T-helper 1 cell treated with Interleukin-12 subunit alpha and Interleukin-12 subunit beta and Interleukin-4 antibody, amounts not matched to agents 30 μg/mL and 1 μg/mL, for 36 hours (primary cell): ENCODE measurements at regions not wholly inside any gene's neighbourhood (a gene's known extent, or its start where the extent isn't known, plus 50 kb on each side); places are given as distances from the start of the nearest gene placed in this dataset.

ENCODE experiments used
- H3K27ac Mint-ChIP-seq: one replicate; pipeline ENCODE4 v1.8.0; 2021; ENCODE audit warnings: mild to moderate bottlenecking, mixed read lengths
- H3K27me3 Mint-ChIP-seq: one replicate; pipeline ENCODE4 v1.8.0; 2021; ENCODE audit warnings: low read depth, mixed read lengths
- H3K36me3 Mint-ChIP-seq: one replicate; pipeline ENCODE4 v1.8.0; 2021; ENCODE audit warnings: low read depth, mixed read lengths
- H3K4me1 Mint-ChIP-seq: one replicate; pipeline ENCODE4 v1.8.0; 2021; ENCODE audit warnings: low read depth, mixed read lengths
- H3K4me3 Mint-ChIP-seq: one replicate; pipeline ENCODE4 v1.8.0; 2021; ENCODE audit warnings: mild to moderate bottlenecking, moderate library complexity, mixed read lengths
- H3K9me3 Mint-ChIP-seq: one replicate; pipeline ENCODE4 v1.8.0; 2021; ENCODE audit warnings: mixed read lengths

DNA sequence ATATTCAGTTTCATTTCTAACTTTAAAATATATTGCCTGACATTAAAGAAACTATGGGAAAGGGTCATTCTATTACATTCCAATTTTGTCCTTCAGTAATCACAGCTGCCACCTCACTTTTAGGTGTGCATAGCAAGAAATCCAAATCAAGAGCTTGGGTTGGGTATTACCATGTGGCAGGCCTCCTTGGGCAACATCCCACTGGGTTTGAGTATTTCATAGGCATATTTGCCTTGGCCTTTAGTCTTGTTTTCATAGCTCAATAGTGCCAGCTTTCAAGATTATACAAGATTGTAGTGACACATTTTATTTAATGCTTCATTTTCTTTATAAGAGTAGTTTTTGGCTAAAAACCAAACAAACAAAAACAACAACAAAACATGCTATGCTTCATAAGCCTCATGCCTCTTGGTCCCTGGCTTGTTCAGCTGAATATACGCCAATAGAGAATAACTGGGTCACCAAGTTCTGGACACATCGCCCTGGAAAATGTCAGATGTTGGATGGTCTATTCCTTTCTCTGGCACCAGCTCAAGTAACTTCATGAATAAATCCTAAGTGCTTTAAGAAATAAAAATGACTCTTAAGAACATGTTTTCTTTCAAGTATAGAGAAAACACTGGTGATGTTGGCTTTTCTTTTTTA, 167.4 kb upstream of the STARD13 start:
- no peaks in the 10 kb centered on the region for H3K27me3 Mint-ChIP-seq
- no peaks in the 10 kb centered on the region for H3K36me3 Mint-ChIP-seq
- no peak overlapping the region for H3K4me3 Mint-ChIP-seq
- H3K27ac Mint-ChIP-seq = no peak overlapping the region
- H3K4me1 Mint-ChIP-seq = no peaks in the 10 kb centered on the region
- no peaks in the 10 kb centered on the region for H3K9me3 Mint-ChIP-seq

DNA sequence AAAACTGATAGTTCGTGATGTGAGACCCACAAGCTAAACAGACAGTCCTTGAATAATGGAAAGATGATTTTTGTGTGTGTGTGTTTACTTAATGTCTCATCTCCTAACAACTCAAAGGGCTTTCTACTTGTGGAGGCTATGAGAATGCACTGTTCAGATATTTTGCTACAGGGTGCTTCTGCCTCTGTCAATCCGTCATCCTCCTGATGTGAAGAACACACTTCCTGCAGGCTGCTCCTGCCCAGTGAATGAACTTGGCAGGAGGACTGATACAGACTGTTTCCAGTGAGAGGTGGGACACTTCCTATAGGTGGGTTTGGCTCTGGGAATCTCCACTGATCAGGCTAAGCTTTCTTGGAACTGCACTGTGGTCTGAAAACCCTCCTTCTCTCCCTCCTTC, 168.4 kb upstream of the STARD13 start:
- Mint-ChIP-seq H3K27me3 (no peaks in the 10 kb centered on the region), H3K36me3 (no peaks in the 10 kb centered on the region), H3K4me1 (no peaks in the 10 kb centered on the region), H3K9me3 (no peaks in the 10 kb centered on the region), H3K4me3 (no peak overlapping the region), H3K27ac (no peak overlapping the region)

DNA sequence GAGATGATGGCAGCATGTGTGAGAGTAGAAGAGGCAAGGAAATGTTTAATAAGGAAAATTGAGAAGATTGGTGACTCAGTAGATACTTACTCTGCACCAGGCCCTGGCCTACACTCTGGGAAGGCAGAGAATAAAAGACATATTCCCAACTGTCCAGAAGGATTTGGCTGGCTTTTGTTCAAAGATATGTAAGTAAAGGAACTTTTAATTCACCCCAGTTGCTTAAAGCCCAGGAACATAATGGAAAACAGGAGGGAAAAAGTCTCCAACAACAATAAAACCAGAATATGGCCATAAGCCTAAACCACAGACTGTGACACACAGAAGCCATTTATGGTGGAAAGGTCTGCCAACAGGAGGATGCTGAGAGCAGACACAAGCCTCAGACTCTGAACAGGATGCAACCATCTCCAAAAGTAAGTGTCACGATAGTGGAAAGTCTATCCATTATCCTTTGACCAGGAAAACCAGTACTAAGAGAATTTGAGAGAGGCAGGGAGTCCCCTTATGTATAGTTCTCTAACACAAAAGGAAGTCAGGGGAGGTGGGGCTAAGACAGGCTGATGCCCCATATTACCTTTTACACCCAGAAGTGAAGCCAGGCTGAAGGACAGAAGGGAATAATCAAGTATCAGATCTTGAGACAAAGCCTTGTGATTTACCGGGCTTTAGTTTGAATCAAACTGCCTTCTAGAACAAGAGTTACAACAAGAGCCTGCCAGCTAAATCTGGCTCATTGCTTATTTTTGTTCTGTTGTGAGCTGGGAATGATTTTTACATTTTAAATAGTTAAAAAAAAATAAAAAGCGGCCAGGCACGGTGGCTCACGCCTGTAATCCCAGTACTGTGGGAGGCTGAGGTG, 169.5 kb upstream of the STARD13 start:
- H3K9me3 Mint-ChIP-seq = peaks cover 3% of the 10 kb centered on the region
- H3K4me1 Mint-ChIP-seq = no peaks in the 10 kb centered on the region
- H3K27ac Mint-ChIP-seq = no peak overlapping the region
- H3K27me3 Mint-ChIP-seq = no peaks in the 10 kb centered on the region
- no peaks in the 10 kb centered on the region for H3K36me3 Mint-ChIP-seq
- no peak overlapping the region for H3K4me3 Mint-ChIP-seq

DNA sequence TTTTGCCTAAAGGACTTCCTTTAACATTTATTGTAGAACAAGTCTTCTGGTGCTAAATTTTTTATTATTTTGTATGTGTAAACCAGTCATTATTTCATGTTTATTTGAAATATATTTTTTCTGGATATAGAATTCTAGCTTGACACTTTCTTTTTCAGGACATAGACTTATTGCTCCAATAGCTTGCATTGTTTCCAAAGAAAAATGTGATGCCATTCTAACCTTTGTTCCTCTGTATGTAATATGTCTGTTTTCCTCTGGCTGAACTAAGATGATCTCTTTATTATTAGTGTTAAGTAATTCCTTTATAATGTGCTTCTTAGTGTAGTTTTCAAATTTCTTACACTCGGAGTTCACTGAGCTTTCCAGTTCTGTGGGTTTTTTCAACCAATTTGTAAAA, 174.1 kb upstream of the STARD13 start:
- Mint-ChIP-seq H3K4me3 (no peak overlapping the region), H3K9me3 (peaks cover 3% of the 10 kb centered on the region), H3K36me3 (no peaks in the 10 kb centered on the region), H3K27ac (no peak overlapping the region), H3K27me3 (no peaks in the 10 kb centered on the region), H3K4me1 (no peaks in the 10 kb centered on the region)

DNA sequence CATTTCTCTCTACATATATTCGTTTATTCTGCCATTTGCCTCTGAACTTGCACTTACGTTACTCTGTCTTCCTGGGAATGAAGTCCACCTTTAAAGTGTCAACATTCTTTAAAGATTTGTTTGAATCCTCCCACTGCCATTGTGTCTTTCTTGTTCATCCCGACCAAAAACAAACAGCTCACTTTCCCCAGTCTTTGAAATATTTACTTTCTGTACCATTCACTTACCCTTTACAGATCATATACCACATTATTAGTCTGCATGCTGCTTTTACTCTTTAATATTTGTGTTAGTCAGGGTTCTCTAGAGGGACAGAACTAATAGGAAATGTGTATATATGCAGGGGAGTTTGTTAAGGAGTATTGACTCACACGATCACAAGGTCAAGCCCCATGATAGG, 176.6 kb upstream of the STARD13 start:
- Mint-ChIP-seq H3K27ac (no peak overlapping the region), H3K4me3 (no peak overlapping the region), H3K36me3 (no peaks in the 10 kb centered on the region), H3K4me1 (no peaks in the 10 kb centered on the region), H3K9me3 (peaks cover 3% of the 10 kb centered on the region), H3K27me3 (no peaks in the 10 kb centered on the region)

DNA sequence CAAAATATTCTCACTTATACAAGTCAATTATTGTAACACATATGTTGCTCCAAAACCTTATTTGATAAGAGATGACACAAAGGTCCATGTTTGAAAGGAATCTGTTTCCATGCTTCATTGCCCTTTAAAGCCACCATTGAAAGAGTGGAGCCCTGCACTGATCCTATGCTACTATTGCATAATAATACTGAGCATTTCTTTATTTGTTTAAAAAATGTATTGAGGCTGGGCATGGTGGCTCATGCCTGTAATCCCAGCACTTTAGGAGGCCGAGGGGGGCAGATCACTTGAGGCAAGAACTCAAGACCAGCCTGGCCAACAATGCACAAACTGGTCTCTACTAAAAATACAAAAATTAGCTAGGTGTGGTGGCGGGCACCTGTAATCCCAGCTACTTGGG, 178.8 kb upstream of the STARD13 start:
- Mint-ChIP-seq H3K36me3 (no peaks in the 10 kb centered on the region), H3K9me3 (peaks cover 1% of the 10 kb centered on the region), H3K4me1 (no peaks in the 10 kb centered on the region), H3K27me3 (no peaks in the 10 kb centered on the region), H3K27ac (no peak overlapping the region), H3K4me3 (no peak overlapping the region)

DNA sequence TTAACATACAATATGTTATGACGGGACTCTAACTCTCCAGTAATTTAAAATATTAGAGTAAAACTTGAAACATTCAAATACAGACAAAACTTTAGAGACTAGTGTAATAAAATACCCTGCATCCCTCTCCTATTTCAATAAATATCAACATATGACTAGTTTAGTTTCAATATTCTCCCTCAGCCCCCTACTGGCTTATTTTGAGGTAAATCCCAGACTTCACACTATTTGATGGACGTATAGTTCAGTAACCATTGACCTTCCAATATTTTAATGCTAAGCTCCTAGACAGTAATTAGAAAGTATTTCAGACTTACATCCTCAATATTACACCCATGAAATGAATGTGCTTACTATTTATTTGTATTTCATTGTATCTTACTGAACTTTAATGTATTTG, 180.7 kb upstream of the STARD13 start:
- Mint-ChIP-seq H3K27me3 (no peaks in the 10 kb centered on the region), H3K36me3 (no peaks in the 10 kb centered on the region), H3K4me1 (no peaks in the 10 kb centered on the region), H3K4me3 (no peak overlapping the region), H3K27ac (no peak overlapping the region), H3K9me3 (peaks cover 3% of the 10 kb centered on the region)

DNA sequence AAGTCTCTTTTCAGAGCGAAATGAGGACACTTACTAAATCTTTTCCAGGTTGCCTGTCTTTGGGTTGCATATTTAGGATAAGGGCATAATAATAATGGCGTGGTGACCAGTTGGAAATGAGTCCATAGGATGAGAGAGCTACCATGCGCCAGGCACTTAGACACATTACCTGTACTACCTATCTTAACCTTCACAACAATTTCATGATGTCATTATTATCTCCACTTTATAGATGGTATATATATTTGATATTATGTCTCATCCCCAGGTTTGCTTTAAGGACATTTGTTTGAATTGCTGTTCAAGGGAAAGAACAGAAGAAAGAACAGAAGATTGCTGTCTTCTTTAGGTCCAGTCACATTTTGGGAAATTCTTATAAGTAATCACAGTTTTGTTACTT, 182.0 kb upstream of the STARD13 start:
- Mint-ChIP-seq H3K4me3 (no peak overlapping the region), H3K27ac (no peak overlapping the region), H3K4me1 (no peaks in the 10 kb centered on the region)

DNA sequence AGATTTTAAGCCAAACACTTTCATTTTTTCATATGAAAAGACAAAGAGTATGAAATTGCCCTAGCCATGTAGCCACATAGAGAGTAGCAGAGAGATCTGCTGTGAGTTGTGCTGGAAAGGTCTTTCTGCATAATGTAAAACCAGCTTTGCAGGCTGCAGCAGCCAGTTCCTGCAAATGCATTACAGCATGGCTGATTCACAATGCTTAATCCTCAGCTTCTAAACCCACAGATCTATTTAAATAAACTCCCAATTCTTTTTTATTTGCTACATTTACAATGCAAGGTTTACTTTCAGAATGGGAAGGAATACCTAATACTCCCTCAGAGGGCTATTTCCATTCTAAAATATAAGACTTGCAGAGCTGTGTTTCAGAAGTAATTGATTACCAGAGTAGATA, 185.6 kb upstream of the STARD13 start:
- Mint-ChIP-seq H3K27ac (no peak overlapping the region), H3K9me3 (peaks cover 3% of the 10 kb centered on the region), H3K36me3 (no peaks in the 10 kb centered on the region), H3K4me3 (no peak overlapping the region), H3K27me3 (no peaks in the 10 kb centered on the region), H3K4me1 (no peaks in the 10 kb centered on the region)

More for the DNA sequence above, 182.0 kb upstream of the STARD13 start:
- peaks cover 3% of the 10 kb centered on the region for H3K9me3 Mint-ChIP-seq
- H3K36me3 Mint-ChIP-seq = no peaks in the 10 kb centered on the region
- no peaks in the 10 kb centered on the region for H3K27me3 Mint-ChIP-seq

DNA sequence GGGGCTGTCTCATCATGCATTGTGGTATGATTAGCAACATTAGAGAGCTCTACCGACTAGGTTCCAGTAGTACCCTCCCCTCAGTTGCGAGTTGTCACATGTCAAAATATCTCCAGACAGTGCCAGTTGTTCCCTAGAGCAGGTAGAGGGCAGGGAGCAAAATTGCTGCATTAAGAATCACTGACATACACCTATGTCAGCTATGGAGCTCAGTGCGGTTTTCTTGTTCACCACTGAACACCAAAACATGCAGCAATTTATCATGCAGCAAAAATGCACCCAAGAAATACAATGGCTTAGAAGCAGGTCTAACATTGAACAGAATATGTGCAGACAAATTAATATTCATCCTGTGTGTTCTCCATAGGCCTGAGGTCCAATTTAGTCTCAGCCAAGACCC, 186.9 kb upstream of the STARD13 start:
- H3K4me3 Mint-ChIP-seq = no peak overlapping the region
- H3K27ac Mint-ChIP-seq = no peak overlapping the region
- no peaks in the 10 kb centered on the region for H3K4me1 Mint-ChIP-seq
- H3K27me3 Mint-ChIP-seq = no peaks in the 10 kb centered on the region
- H3K9me3 Mint-ChIP-seq = peaks cover 10% of the 10 kb centered on the region
- H3K36me3 Mint-ChIP-seq = no peaks in the 10 kb centered on the region

DNA sequence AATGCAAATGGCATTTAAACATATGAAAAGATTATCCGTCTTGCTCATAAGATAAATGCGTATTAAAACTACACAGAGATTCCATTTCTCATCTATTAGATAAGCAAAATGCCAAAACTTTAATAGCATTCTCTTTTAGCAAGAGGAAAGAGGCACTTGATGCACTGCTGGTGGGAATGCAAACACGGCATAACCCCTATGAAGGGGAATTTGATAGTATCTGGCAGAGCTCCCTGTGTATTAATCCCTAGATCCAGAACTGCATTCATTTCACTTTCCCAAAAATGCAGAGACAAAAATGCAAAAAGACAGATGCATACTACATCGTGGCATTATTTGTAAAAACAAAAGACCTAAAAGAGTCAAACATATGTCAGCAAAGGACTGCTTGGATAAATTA, 193.6 kb upstream of the STARD13 start:
- Mint-ChIP-seq H3K4me3 (no peak overlapping the region), H3K27me3 (peaks cover 3% of the 10 kb centered on the region), H3K27ac (no peak overlapping the region), H3K4me1 (no peaks in the 10 kb centered on the region), H3K36me3 (peaks cover 4% of the 10 kb centered on the region), H3K9me3 (peaks cover 22% of the 10 kb centered on the region)

DNA sequence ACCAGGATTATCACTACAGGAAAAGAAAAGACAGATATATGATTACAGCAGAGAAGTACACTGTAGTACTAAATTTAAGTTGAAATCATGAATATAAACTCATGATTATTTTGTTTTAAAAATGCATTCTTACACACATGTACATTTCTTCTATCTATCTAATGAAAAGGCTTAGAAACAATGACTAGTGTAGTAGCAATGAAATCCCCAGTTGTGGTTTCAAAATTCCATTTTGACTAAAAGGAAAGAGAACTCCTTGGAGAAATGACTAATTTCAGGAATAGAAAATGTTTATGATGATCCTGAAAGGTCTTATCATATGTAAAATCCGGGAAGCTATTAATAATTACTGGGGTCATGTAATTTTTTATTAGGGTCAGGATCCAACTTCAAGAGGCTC, 195.0 kb upstream of the STARD13 start:
- no peaks in the 10 kb centered on the region for H3K4me1 Mint-ChIP-seq
- H3K36me3 Mint-ChIP-seq = peaks cover 4% of the 10 kb centered on the region
- H3K27me3 Mint-ChIP-seq = peaks cover 3% of the 10 kb centered on the region
- no peak overlapping the region for H3K4me3 Mint-ChIP-seq
- H3K9me3 Mint-ChIP-seq = peaks cover 22% of the 10 kb centered on the region
- H3K27ac Mint-ChIP-seq = no peak overlapping the region

DNA sequence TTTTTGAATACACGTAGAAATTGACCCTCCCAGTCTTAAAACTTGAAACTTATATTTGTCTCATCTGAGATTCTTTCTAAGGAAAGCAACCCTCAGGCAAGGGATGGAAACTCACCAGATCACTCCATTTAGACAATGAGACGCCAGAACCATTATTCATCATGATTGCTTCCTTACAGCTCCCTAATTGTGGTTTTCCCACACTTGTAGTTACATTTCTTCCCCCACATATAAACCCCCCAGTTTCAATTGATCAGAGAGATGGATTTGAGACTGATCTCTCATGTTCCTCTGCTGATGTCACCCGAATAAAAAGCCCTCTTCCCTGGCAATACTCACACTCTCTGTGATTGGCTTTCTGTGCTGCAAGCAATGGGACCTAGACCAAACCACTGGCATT, 197.9 kb upstream of the STARD13 start:
- Mint-ChIP-seq H3K27ac (no peak overlapping the region), H3K27me3 (no peaks in the 10 kb centered on the region), H3K36me3 (no peaks in the 10 kb centered on the region), H3K9me3 (peaks cover 9% of the 10 kb centered on the region), H3K4me3 (no peak overlapping the region), H3K4me1 (peaks cover 6% of the 10 kb centered on the region)

DNA sequence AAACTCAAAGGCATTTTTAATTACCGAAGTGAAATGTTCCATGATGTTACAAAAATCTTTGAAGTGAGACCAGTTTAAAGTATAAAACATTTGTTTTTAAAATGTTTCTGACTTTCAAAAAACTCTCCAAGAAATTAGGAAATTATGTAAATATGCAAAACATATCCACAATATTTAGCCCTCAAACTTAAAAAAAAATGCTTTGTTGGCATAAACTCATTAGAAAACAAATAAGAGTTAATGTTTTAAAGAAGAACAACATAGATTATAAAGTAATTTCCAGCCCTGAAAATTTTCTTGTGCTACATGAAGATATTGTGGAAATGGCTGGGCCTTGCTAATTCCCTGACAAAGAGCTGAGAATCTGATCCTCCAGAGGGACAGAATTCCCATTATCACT, 199.7 kb upstream of the STARD13 start:
- H3K4me1 Mint-ChIP-seq = peaks cover 6% of the 10 kb centered on the region

DNA sequence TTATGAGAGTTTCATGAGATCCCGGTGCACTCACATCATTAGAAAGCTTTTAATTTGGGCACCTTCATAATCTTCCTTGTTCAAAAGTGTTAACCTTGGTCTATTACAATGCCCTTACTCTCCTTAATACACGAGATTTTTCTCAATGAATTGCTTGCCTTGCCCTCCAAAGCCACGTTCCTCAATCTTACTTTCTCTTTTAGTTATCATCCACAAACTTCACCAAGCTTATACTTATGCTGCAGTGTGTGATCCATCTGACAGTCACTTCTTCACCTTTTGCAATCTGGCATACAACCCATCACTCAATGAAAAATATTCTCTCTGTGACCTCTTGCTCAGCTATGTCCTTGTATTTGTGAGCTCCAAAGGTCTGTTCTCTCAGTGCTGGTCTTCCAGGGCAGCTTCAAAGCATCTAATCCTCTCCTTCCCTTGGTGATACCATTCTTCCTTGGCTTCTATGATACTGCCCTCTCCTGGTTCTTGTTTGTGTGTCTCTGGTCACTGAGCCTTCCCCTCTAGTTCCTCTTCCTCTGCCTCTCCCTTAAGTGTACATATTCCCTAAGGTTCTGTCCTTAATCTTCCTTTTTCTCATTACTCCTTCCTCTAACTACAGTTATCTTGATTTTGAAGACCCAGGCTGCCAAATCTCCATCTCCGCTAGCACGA, 202.2 kb upstream of the STARD13 start:
- no peak overlapping the region for H3K27ac Mint-ChIP-seq
- no peaks in the 10 kb centered on the region for H3K9me3 Mint-ChIP-seq
- H3K4me1 Mint-ChIP-seq = peaks cover 6% of the 10 kb centered on the region
- no peaks in the 10 kb centered on the region for H3K27me3 Mint-ChIP-seq
- no peak overlapping the region for H3K4me3 Mint-ChIP-seq
- H3K36me3 Mint-ChIP-seq = no peaks in the 10 kb centered on the region

More for the DNA sequence above, 199.7 kb upstream of the STARD13 start:
- Mint-ChIP-seq H3K36me3 (no peaks in the 10 kb centered on the region), H3K27me3 (no peaks in the 10 kb centered on the region), H3K27ac (no peak overlapping the region), H3K9me3 (no peaks in the 10 kb centered on the region), H3K4me3 (no peak overlapping the region)
